GM19467 (cell line): ENCODE measurements at regions not wholly inside any gene's neighbourhood (a gene's known extent, or its start where the extent isn't known, plus 50 kb on each side); places are given as distances from the start of the nearest gene placed in this dataset.

ENCODE experiments used
- ATAC-seq: cut with Tn5 transposase; IDR thresholded peaks from one replicate; pipeline ENCODE4 v1.9.1; 2021; ENCODE audit warnings: mild to moderate bottlenecking, moderate library complexity; ENCODE audit not compliant: unreplicated experiment

- peak; percentile 87 for ATAC-seq
These were observed 59.4 kb upstream of the XYLT1 start for GRCh38 chr16:17529982-17530760.

- ATAC-seq: no peak
These were observed 56.5 kb upstream of the XYLT1 start for GRCh38 chr16:17526956-17527937.

GRCh38 chr16:17524656-17525055, 53.9 kb upstream of the XYLT1 start:
- no peak for ATAC-seq

GRCh38 chr16:17520561-17520960, 49.8 kb upstream of the XYLT1 start:
- no peak for ATAC-seq
